Peyer's patch (tissue), 4 donors: ENCODE measurements at regions not wholly inside any gene's neighbourhood (a gene's known extent, or its start where the extent isn't known, plus 50 kb on each side); places are given as distances from the start of the nearest gene placed in this dataset.

Experiments used
- POLR2A ChIP-seq, 2 donors: fragments of 450-650 bp; IDR thresholded peaks; one replicate each; pipeline ENCODE4 v1.5.1; 2017; ENCODE audit warnings: antibody characterized with exemption in 2 of 2, mild to moderate bottlenecking in 2 of 2, moderate library complexity in 2 of 2
- TF ChIP-seq, protein P1 (sequence below), 6 experiments: fragments of 450-650 bp in 4 of 6; fragments of 200-600 bp in 2 of 6; sonication (generic) in 1 of 6; IDR thresholded peaks; one replicate each; pipeline ENCODE4 v1.5.1; 2017 to 2019; ENCODE audit warnings: antibody characterized with exemption in 6 of 6, mild to moderate bottlenecking in 3 of 6, moderate library complexity in 1 of 6

DNA sequence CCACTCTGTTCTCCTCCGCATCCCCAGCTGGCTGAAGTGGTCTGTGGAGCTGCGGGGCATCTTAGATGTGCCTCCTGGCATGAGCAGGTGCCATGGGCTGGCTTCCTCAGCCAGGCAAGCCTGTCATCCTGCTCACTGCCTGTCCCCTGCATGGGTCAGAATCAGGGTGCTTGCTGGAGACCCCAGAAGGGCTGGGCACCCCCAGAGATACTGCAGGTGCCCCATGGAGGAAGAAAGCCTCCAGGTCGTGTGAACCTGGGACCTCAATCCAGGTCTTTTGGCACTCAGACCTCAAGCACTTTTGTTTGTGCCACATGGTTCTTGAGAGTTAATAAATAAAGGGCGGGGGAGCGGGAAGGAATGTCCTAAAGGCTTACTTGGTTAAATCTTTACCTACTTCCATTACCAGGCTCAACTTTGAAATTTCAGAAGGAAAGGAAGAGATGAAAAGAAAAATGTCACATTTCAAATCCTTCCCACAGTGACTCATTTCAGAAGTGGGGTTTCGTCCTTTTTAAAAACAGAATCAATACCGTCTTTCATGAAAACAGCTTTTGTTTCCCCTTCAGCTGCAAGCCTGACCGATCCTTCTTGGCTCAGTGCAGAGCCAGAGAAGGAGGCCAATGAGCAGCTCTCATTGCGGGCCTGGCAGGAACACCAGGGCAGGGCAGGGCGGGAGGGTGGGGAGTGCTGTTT is 69.9 kb downstream of the RHOB start:
- TF ChIP-seq, protein P1, sequence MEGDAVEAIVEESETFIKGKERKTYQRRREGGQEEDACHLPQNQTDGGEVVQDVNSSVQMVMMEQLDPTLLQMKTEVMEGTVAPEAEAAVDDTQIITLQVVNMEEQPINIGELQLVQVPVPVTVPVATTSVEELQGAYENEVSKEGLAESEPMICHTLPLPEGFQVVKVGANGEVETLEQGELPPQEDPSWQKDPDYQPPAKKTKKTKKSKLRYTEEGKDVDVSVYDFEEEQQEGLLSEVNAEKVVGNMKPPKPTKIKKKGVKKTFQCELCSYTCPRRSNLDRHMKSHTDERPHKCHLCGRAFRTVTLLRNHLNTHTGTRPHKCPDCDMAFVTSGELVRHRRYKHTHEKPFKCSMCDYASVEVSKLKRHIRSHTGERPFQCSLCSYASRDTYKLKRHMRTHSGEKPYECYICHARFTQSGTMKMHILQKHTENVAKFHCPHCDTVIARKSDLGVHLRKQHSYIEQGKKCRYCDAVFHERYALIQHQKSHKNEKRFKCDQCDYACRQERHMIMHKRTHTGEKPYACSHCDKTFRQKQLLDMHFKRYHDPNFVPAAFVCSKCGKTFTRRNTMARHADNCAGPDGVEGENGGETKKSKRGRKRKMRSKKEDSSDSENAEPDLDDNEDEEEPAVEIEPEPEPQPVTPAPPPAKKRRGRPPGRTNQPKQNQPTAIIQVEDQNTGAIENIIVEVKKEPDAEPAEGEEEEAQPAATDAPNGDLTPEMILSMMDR (IDR thresholded peaks at IDR 0.05) = no peak
- no peak for TF ChIP-seq POLR2A (IDR thresholded peaks at IDR 0.05)
